Memory B cell (primary cell): ENCODE measurements at regions not wholly inside any gene's neighbourhood (a gene's known extent, or its start where the extent isn't known, plus 50 kb on each side); places are given as distances from the start of the nearest gene placed in this dataset.

Experiments used
- ATAC-seq: fragments of 150-1000 bp; cut with Tn5 transposase; 2 replicates; pipeline ENCODE4 v1.10.0; 2021; ENCODE audit warnings: low read depth, mild to moderate bottlenecking, moderate library complexity
- DNase-seq, 2 donors: peaks; one replicate each; pipeline ENCODE4 v3.0.0; 2022; ENCODE audit warnings: low spot score in 2 of 2
- H3K27ac Mint-ChIP-seq: one replicate; pipeline ENCODE4 v1.8.0; 2022; ENCODE audit warnings: mild to moderate bottlenecking, moderate library complexity, mixed read lengths
- H3K27me3 Mint-ChIP-seq: one replicate; pipeline ENCODE4 v1.8.0; 2022; ENCODE audit warnings: mixed read lengths
- H3K36me3 Mint-ChIP-seq: one replicate; pipeline ENCODE4 v1.8.0; 2022; ENCODE audit warnings: mild to moderate bottlenecking, mixed read lengths
- H3K4me1 Mint-ChIP-seq: one replicate; pipeline ENCODE4 v1.8.0; 2022; ENCODE audit warnings: mixed read lengths
- H3K4me3 Mint-ChIP-seq: one replicate; pipeline ENCODE4 v1.8.0; 2022; ENCODE audit warnings: mild to moderate bottlenecking, moderate library complexity, mixed read lengths
- H3K9me3 Mint-ChIP-seq: one replicate; pipeline ENCODE4 v1.8.0; 2022; ENCODE audit warnings: mixed read lengths

GRCh38 chr3:23671851-23672589, 133.7 kb upstream of the UBE2E1 start:
- no peaks in the 10 kb centered on the region for H3K36me3 Mint-ChIP-seq
- DNase-seq (peak; percentile 9 to 26), ATAC-seq (peak; percentile 53)
- H3K4me3 Mint-ChIP-seq, result peak overlapping the region; percentile 75
- peaks cover 6% of the 10 kb centered on the region for H3K27me3 Mint-ChIP-seq
- no peak overlapping the region for H3K27ac Mint-ChIP-seq
- no peaks in the 10 kb centered on the region for H3K9me3 Mint-ChIP-seq
- peaks cover 11% of the 10 kb centered on the region for H3K4me1 Mint-ChIP-seq

GRCh38 chr3:23672628-23673027, 133.1 kb upstream of the UBE2E1 start:
- ATAC-seq (no peak), DNase-seq (no peak)
- Mint-ChIP-seq H3K27ac (no peak overlapping the region), H3K27me3 (peaks cover 6% of the 10 kb centered on the region), H3K9me3 (no peaks in the 10 kb centered on the region), H3K4me3 (peak overlapping the region; percentile 19), H3K4me1 (peaks cover 8% of the 10 kb centered on the region), H3K36me3 (no peaks in the 10 kb centered on the region)

- no peak overlapping the region for H3K27ac Mint-ChIP-seq
- no peak overlapping the region for H3K4me3 Mint-ChIP-seq
- peaks cover 4% of the 10 kb centered on the region for H3K4me1 Mint-ChIP-seq
- ATAC-seq (no peak), DNase-seq (no peak)
- peaks cover 5% of the 10 kb centered on the region for H3K27me3 Mint-ChIP-seq
- peaks cover 3% of the 10 kb centered on the region for H3K9me3 Mint-ChIP-seq
- peaks cover 2% of the 10 kb centered on the region for H3K36me3 Mint-ChIP-seq
These were observed 130.7 kb upstream of the UBE2E1 start for GRCh38 chr3:23675010-23675409.

- Mint-ChIP-seq H3K36me3 (peaks cover 2% of the 10 kb centered on the region), H3K4me1 (peaks cover 4% of the 10 kb centered on the region), H3K4me3 (no peak overlapping the region), H3K9me3 (peaks cover 3% of the 10 kb centered on the region), H3K27ac (no peak overlapping the region), H3K27me3 (peaks cover 4% of the 10 kb centered on the region)
- ATAC-seq, result no peak
- DNase-seq, result no peak
These were observed 129.7 kb upstream of the UBE2E1 start for GRCh38 chr3:23676093-23676492.

GRCh38 chr3:23682646-23683045, 123.1 kb upstream of the UBE2E1 start:
- peaks cover 3% of the 10 kb centered on the region for H3K9me3 Mint-ChIP-seq
- no peak overlapping the region for H3K4me3 Mint-ChIP-seq
- no peak overlapping the region for H3K27ac Mint-ChIP-seq
- no peaks in the 10 kb centered on the region for H3K4me1 Mint-ChIP-seq
- no peaks in the 10 kb centered on the region for H3K27me3 Mint-ChIP-seq
- DNase-seq (no peak), ATAC-seq (no peak)
- H3K36me3 Mint-ChIP-seq, result peaks cover 2% of the 10 kb centered on the region

- Mint-ChIP-seq H3K36me3 (no peaks in the 10 kb centered on the region), H3K27ac (no peak overlapping the region), H3K9me3 (peaks cover 2% of the 10 kb centered on the region), H3K27me3 (no peaks in the 10 kb centered on the region), H3K4me1 (no peaks in the 10 kb centered on the region), H3K4me3 (no peak overlapping the region)
- no peak for ATAC-seq
- no peak for DNase-seq
These were observed 120.1 kb upstream of the UBE2E1 start for GRCh38 chr3:23685541-23686258.

- peaks cover 2% of the 10 kb centered on the region for H3K9me3 Mint-ChIP-seq
- H3K4me3 Mint-ChIP-seq, result no peak overlapping the region
- no peaks in the 10 kb centered on the region for H3K4me1 Mint-ChIP-seq
- no peaks in the 10 kb centered on the region for H3K27me3 Mint-ChIP-seq
- no peaks in the 10 kb centered on the region for H3K36me3 Mint-ChIP-seq
- ATAC-seq (no peak), DNase-seq (no peak)
- no peak overlapping the region for H3K27ac Mint-ChIP-seq
These were observed 119.2 kb upstream of the UBE2E1 start for GRCh38 chr3:23686519-23686918.

- Mint-ChIP-seq H3K36me3 (no peaks in the 10 kb centered on the region), H3K27me3 (peaks cover 4% of the 10 kb centered on the region), H3K9me3 (peaks cover 2% of the 10 kb centered on the region), H3K27ac (no peak overlapping the region), H3K4me1 (no peaks in the 10 kb centered on the region), H3K4me3 (no peak overlapping the region)
- no peak for ATAC-seq
- DNase-seq, result no peak
These were observed 114.3 kb upstream of the UBE2E1 start for GRCh38 chr3:23691357-23691895.

GRCh38 chr3:23696842-23697241, 108.9 kb upstream of the UBE2E1 start:
- Mint-ChIP-seq H3K27ac (no peak overlapping the region), H3K4me1 (peaks cover 2% of the 10 kb centered on the region), H3K27me3 (peaks cover 4% of the 10 kb centered on the region), H3K9me3 (no peaks in the 10 kb centered on the region), H3K36me3 (no peaks in the 10 kb centered on the region), H3K4me3 (no peak overlapping the region)
- DNase-seq, result no peak
- ATAC-seq, result no peak

GRCh38 chr3:23697416-23697815, 108.3 kb upstream of the UBE2E1 start:
- Mint-ChIP-seq H3K27ac (no peak overlapping the region), H3K9me3 (no peaks in the 10 kb centered on the region), H3K4me3 (no peak overlapping the region), H3K27me3 (peaks cover 4% of the 10 kb centered on the region), H3K4me1 (peaks cover 2% of the 10 kb centered on the region), H3K36me3 (no peaks in the 10 kb centered on the region)
- no peak for DNase-seq
- no peak for ATAC-seq

- ATAC-seq (no peak), DNase-seq (no peak)
- H3K36me3 Mint-ChIP-seq, result no peaks in the 10 kb centered on the region
- H3K27ac Mint-ChIP-seq, result no peak overlapping the region
- H3K27me3 Mint-ChIP-seq, result peaks cover 4% of the 10 kb centered on the region
- no peak overlapping the region for H3K4me3 Mint-ChIP-seq
- no peaks in the 10 kb centered on the region for H3K9me3 Mint-ChIP-seq
- peaks cover 2% of the 10 kb centered on the region for H3K4me1 Mint-ChIP-seq
These were observed 107.0 kb upstream of the UBE2E1 start for GRCh38 chr3:23698652-23699313.

- H3K4me3 Mint-ChIP-seq, result no peak overlapping the region
- H3K9me3 Mint-ChIP-seq, result peaks cover 1% of the 10 kb centered on the region
- no peak for ATAC-seq
- no peak for DNase-seq
- H3K27me3 Mint-ChIP-seq, result no peaks in the 10 kb centered on the region
- H3K27ac Mint-ChIP-seq, result no peak overlapping the region
- H3K4me1 Mint-ChIP-seq, result peaks cover 2% of the 10 kb centered on the region
- no peaks in the 10 kb centered on the region for H3K36me3 Mint-ChIP-seq
These were observed 105.1 kb upstream of the UBE2E1 start for GRCh38 chr3:23700616-23701015.

GRCh38 chr3:23701716-23702597, 103.8 kb upstream of the UBE2E1 start:
- H3K4me1 Mint-ChIP-seq, result peaks cover 2% of the 10 kb centered on the region
- DNase-seq (no peak), ATAC-seq (no peak)
- H3K36me3 Mint-ChIP-seq, result peaks cover 2% of the 10 kb centered on the region
- H3K27ac Mint-ChIP-seq, result no peak overlapping the region
- no peaks in the 10 kb centered on the region for H3K27me3 Mint-ChIP-seq
- no peak overlapping the region for H3K4me3 Mint-ChIP-seq
- peaks cover 3% of the 10 kb centered on the region for H3K9me3 Mint-ChIP-seq
